Activated B cell treated with CpG ODN at 0.5 μM for 24 hours (primary cell): ENCODE measurements at regions not wholly inside any gene's neighbourhood (a gene's known extent, or its start where the extent isn't known, plus 50 kb on each side); places are given as distances from the start of the nearest gene placed in this dataset.

ENCODE experiments used
- ATAC-seq: fragments of 200-7000 bp; cut with Tn5 transposase; one replicate; pipeline ENCODE4 v1.10.0; 2021; ENCODE audit warnings: low read depth, mild to moderate bottlenecking, moderate library complexity
- CTCF ChIA-PET: fragments of 350-600 bp; sonication (Branson Sonifier 250); formaldehyde crosslinking; loops from one replicate; lab custom pipeline; 2021; ENCODE audit warnings: antibody characterized with exemption; lab: Charles Lee
- POLR2A ChIA-PET: fragments of 350-600 bp; sonication (Branson Sonifier 250); formaldehyde crosslinking; loops from one replicate; lab custom pipeline; 2021; ENCODE audit warnings: antibody characterized with exemption; lab: Charles Lee
- DNase-seq: peaks from one replicate; pipeline ENCODE4 v3.0.0; 2022
- H3K27ac Mint-ChIP-seq: one replicate; pipeline ENCODE4 v1.8.0; 2020; ENCODE audit warnings: mixed read lengths
- H3K27me3 Mint-ChIP-seq: one replicate; pipeline ENCODE4 v1.8.0; 2021; ENCODE audit warnings: mixed read lengths
- H3K36me3 Mint-ChIP-seq: one replicate; pipeline ENCODE4 v1.8.0; 2021; ENCODE audit warnings: low read depth, mixed read lengths
- H3K4me1 Mint-ChIP-seq: one replicate; pipeline ENCODE4 v1.8.0; 2021; ENCODE audit warnings: mixed read lengths
- H3K4me3 Mint-ChIP-seq: one replicate; pipeline ENCODE4 v1.8.0; 2020; ENCODE audit warnings: mild to moderate bottlenecking, mixed read lengths
- H3K9me3 Mint-ChIP-seq: one replicate; pipeline ENCODE4 v1.8.0; 2020; ENCODE audit warnings: mixed read lengths
- intact Hi-C: fragments of 100-400 bp; cut with micrococcal nuclease; formaldehyde crosslinking; loops from one replicate; pipeline ENCODE4 v1.15.1; 2024
- TF ChIP-seq, protein P1 (sequence below): fragments of 200-600 bp; IDR thresholded peaks from one replicate; pipeline ENCODE4 v1.8.0; 2022; ENCODE audit warnings: antibody characterized with exemption, mild to moderate bottlenecking

DNA sequence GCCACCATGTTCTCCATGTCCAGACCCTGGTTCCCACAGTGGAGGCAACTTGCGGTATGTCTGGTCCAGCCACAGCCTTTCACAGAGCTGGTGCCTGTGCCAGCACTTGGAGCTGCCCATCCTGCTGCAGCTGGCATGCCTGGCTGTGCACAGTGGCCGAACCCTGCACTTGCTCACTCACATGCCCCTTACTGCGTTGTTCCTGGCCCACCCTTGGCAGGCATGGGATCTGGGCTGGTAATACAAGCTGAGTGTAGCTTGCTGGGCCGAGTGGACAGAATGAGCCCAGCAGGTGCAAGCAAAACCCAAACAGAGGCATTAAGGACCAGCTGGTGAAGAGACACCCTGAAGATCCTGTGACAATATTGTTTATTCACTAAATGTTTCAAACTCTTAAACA is 583.9 kb upstream of the SLITRK6 start:
- DNase-seq (no peak), ATAC-seq (no peak)
- H3K27ac Mint-ChIP-seq = no peak overlapping the region
- no peaks in the 10 kb centered on the region for H3K27me3 Mint-ChIP-seq
- no peaks in the 10 kb centered on the region for H3K4me1 Mint-ChIP-seq
- no peak overlapping the region for H3K4me3 Mint-ChIP-seq
- CTCF ChIA-PET = interaction anchor here (1.1 kb wide), 1 partner anchor 13 kb away, joined by 3 read pairs; no protein-coding TSS in a partner anchor
- H3K36me3 Mint-ChIP-seq = no peaks in the 10 kb centered on the region
- TF ChIP-seq, protein P1, sequence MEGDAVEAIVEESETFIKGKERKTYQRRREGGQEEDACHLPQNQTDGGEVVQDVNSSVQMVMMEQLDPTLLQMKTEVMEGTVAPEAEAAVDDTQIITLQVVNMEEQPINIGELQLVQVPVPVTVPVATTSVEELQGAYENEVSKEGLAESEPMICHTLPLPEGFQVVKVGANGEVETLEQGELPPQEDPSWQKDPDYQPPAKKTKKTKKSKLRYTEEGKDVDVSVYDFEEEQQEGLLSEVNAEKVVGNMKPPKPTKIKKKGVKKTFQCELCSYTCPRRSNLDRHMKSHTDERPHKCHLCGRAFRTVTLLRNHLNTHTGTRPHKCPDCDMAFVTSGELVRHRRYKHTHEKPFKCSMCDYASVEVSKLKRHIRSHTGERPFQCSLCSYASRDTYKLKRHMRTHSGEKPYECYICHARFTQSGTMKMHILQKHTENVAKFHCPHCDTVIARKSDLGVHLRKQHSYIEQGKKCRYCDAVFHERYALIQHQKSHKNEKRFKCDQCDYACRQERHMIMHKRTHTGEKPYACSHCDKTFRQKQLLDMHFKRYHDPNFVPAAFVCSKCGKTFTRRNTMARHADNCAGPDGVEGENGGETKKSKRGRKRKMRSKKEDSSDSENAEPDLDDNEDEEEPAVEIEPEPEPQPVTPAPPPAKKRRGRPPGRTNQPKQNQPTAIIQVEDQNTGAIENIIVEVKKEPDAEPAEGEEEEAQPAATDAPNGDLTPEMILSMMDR = no peak
- peaks cover 2% of the 10 kb centered on the region for H3K9me3 Mint-ChIP-seq
- POLR2A ChIA-PET = no interaction called here
- intact Hi-C loops = no loop called here

DNA sequence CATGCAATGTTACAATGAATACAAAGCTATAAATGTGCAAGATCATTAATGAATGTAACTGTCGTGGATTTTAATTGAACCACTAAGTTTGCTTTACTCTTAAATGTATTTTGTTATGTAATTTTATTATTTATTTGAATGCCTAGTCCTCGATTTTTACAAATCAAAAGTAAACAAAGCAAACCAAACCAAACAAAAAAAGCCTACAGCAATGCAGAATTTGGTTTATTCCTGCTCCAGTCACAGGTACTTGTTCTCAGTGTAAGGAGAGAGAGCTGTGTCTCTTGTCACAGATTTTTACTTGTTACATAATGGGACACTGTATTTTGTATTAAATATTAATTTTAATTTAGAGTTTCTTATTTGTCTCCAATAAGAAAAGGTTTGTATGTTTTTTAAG is 584.3 kb upstream of the SLITRK6 start:
- POLR2A ChIA-PET = no interaction called here
- DNase-seq = no peak
- Mint-ChIP-seq H3K4me1 (no peaks in the 10 kb centered on the region), H3K27ac (no peak overlapping the region), H3K27me3 (no peaks in the 10 kb centered on the region), H3K9me3 (peaks cover 2% of the 10 kb centered on the region), H3K36me3 (no peaks in the 10 kb centered on the region), H3K4me3 (no peak overlapping the region)
- intact Hi-C loops = no loop called here
- CTCF ChIA-PET = interaction anchor here (1.1 kb wide), 1 partner anchor 13 kb away, joined by 3 read pairs; no protein-coding TSS in a partner anchor
- TF ChIP-seq, protein P1 = no peak
- ATAC-seq = no peak

DNA sequence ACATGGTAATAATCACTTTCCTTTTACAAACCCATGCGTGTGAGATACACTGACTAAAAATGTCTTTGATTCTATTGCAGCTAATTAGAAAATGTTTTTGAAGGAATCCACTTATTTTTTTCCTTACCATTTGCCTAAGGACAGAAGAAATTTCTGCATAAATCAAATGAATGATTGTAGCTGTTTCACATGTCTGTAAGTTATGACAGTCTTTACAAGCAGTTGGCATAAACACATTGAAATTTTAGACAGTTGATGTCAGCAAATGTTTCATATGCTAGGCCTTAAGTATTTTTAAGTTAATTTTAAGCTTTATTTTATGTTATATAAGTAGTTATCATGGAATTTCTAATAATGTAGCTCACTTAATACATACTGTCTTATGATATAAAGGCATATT is 598.4 kb upstream of the SLITRK6 start:
- ATAC-seq = no peak
- Mint-ChIP-seq H3K27ac (no peak overlapping the region), H3K4me1 (no peaks in the 10 kb centered on the region), H3K4me3 (no peak overlapping the region), H3K36me3 (no peaks in the 10 kb centered on the region), H3K27me3 (no peaks in the 10 kb centered on the region), H3K9me3 (peaks cover 6% of the 10 kb centered on the region)
- CTCF ChIA-PET = no interaction called here
- intact Hi-C loops = no loop called here
- POLR2A ChIA-PET = no interaction called here
- TF ChIP-seq, protein P1 = no peak
- no peak for DNase-seq

DNA sequence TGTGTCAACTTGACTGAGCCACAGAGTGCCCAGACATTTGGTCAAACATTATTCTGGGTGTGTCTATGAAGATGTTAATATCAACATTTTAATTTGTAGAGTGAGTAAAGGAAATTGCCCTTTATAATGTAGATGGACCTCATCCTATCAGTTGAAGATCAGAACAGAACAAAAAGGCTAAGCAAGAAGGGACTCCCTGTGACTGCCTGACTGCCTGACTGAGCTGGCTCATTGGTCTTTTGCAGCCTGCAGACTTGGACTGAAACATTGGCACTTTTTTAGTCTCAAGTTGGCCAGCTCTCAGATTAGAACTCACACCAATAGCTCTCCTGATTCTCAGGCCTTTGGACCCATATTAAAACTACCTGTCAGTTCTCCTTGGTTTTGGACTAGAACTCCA is 600.4 kb upstream of the SLITRK6 start:
- Mint-ChIP-seq H3K4me1 (no peaks in the 10 kb centered on the region), H3K36me3 (no peaks in the 10 kb centered on the region), H3K27me3 (no peaks in the 10 kb centered on the region), H3K4me3 (no peak overlapping the region), H3K27ac (no peak overlapping the region), H3K9me3 (peaks cover 8% of the 10 kb centered on the region)
- DNase-seq = no peak
- no peak for ATAC-seq
- intact Hi-C loops = no loop called here
- CTCF ChIA-PET = no interaction called here
- POLR2A ChIA-PET = no interaction called here
- TF ChIP-seq, protein P1 = no peak

DNA sequence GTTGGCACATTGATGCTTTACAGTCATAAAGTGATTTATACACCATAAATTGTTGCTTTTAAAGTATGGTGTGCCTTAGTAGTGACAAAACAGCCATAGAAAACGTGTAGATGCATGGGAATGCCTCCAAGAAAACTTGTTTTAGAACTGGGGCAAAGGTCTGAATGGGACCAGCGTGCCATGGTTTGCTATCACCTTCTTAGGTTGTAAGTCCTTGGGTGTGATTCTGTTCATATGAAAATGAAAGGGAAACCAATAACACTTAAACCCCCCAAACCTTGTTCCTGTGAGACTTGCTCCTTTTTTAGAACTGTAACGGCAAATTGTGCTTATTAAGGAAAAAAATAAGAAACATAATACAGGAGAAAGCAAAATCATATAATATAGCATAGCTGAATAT is 603.3 kb upstream of the SLITRK6 start:
- Mint-ChIP-seq H3K4me3 (no peak overlapping the region), H3K36me3 (no peaks in the 10 kb centered on the region), H3K27ac (no peak overlapping the region), H3K4me1 (no peaks in the 10 kb centered on the region), H3K9me3 (peaks cover 6% of the 10 kb centered on the region), H3K27me3 (no peaks in the 10 kb centered on the region)
- TF ChIP-seq, protein P1 = no peak
- CTCF ChIA-PET = no interaction called here
- intact Hi-C loops = no loop called here
- POLR2A ChIA-PET = no interaction called here
- DNase-seq (no peak), ATAC-seq (no peak)
